Cardiac fibroblast (primary cell): ENCODE measurements at regions not wholly inside any gene's neighbourhood (a gene's known extent, or its start where the extent isn't known, plus 50 kb on each side); places are given as distances from the start of the nearest gene placed in this dataset.
A peak's percentile ranks its signal among the peaks of the same experiment; 100 is the strongest.

Experiments used
- DNase-seq, 2 donors: peaks; one replicate each; pipeline versions ENCODE4 v3.0.0 to v3.0.0-alpha.2; 2010; ENCODE audit warnings: low read depth in 2 of 2
- H3K4me3 ChIP-seq, 2 donors: replicated peaks in 1 of 2; 1 replicate in 1 of 2; 2 replicates in 1 of 2; pipeline ENCODE4 v1.5.1; 2011; ENCODE audit warnings: low read depth in 2 of 2, low read length in 2 of 2, mild to moderate bottlenecking in 2 of 2, moderate library complexity in 1 of 2
- TF ChIP-seq, protein P1 (sequence below): IDR thresholded peaks from one replicate; pipeline ENCODE4 v1.5.1; 2011; ENCODE audit warnings: low read depth, mild to moderate bottlenecking, low read length, inconsistent platforms

DNA sequence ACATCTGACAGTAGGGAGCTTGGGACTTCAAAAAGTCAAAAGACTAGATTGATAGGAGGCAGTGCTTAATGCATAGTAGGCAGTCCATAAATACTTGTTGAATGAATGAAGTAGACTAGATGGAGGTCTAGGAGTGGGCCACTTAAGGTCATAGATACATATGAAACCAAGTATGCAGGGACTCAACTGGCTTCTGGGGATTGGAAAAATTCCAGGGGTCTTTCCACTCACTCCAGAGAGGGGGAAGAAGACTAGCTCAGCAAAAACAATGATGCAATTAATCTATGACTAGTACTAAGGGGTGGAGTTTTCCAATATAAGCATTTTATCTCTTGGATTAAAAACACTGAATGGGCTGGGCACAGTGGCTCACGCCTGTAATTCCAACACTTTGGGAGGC lies 298.3 kb upstream of the XYLT1 start:
- H3K4me3 ChIP-seq = no peak overlapping the region
- no peak for DNase-seq
- TF ChIP-seq, protein P1, sequence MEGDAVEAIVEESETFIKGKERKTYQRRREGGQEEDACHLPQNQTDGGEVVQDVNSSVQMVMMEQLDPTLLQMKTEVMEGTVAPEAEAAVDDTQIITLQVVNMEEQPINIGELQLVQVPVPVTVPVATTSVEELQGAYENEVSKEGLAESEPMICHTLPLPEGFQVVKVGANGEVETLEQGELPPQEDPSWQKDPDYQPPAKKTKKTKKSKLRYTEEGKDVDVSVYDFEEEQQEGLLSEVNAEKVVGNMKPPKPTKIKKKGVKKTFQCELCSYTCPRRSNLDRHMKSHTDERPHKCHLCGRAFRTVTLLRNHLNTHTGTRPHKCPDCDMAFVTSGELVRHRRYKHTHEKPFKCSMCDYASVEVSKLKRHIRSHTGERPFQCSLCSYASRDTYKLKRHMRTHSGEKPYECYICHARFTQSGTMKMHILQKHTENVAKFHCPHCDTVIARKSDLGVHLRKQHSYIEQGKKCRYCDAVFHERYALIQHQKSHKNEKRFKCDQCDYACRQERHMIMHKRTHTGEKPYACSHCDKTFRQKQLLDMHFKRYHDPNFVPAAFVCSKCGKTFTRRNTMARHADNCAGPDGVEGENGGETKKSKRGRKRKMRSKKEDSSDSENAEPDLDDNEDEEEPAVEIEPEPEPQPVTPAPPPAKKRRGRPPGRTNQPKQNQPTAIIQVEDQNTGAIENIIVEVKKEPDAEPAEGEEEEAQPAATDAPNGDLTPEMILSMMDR = no peak

DNA sequence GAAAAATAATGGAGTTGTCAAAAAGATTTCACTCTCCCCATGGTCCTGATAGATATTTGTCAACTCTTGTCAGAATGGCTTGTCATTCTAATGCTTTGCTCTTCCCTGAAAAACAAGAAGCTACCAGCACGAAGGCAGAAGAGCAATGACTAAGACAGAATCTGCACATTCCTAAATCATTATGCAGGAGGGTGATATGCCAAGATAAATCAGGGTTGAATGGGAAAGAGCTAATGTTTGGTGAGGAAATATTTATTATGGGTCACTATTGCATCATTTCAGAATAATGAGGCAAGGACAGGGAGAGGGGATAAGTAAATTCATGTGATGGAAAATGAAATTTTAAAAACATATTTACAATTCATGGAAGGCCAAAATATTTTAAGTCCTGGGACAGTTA lies 297.5 kb upstream of the XYLT1 start:
- H3K4me3 ChIP-seq = no peak overlapping the region
- TF ChIP-seq, protein P1 = no peak
- peak; percentile 11 to 68 for DNase-seq

DNA sequence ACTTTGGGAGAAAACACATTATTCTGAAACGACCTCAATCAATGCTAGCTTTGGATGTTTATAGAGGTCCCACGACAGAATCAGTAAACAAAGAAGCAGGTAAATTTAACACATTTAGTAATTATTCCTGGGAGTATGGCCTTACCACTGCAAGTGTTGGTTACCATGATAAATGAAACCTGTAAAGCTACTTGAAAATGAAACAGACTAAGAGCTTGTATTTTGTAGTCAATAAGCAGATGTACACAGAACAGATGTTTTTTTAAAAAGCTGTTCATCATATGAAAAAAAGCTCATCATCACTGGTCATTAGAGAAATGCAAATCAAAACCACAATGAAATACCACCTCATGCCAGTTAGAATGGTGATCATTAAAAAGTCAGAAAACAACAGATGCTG lies 295.3 kb upstream of the XYLT1 start:
- TF ChIP-seq, protein P1 = no peak
- H3K4me3 ChIP-seq = no peak overlapping the region
- DNase-seq = no peak

DNA sequence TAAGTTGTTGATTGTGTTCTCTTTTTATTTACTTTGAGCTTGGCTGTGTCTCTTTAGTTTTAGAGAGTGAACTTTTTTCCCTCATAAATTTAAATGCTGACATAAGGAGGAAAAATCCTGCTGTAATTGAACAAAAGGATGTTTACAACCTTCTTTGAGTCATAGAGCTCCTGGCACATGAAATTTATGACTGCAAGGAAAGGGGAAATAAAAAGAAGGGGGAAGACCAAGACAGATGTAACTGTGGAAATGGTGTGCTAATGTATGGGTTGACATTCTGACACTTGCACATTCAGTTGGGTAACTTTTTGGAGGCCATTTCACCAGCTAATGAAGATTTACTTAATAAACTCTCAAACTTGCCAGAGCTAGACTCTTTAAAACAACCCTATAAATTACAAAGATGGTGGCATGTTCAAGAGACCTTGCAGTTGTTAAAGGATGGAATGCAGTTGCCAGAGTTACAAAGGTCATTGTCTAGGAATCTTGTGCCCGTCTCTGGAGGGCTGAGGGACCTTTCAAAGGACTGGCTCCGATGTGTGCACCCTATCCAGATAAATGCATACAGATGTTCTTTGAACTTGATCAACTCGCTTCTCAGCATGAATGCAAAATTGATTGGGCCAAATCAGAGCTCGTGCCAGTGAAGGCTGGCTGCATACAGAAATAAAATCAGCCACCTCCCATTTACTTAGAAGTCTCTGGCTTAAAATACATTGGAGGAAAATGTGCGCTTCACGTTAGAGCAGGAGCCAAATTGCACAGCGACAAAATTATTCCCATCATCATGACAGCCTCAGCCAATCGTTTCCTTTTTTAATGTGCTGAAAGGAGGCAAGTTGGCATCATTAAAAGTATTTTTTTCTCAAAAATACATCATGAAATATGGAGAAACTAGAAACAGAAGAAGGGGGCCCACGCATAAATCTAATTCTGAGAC lies 289.0 kb upstream of the XYLT1 start:
- no peak for DNase-seq
- H3K4me3 ChIP-seq = no peak overlapping the region
- TF ChIP-seq, protein P1 = no peak

DNA sequence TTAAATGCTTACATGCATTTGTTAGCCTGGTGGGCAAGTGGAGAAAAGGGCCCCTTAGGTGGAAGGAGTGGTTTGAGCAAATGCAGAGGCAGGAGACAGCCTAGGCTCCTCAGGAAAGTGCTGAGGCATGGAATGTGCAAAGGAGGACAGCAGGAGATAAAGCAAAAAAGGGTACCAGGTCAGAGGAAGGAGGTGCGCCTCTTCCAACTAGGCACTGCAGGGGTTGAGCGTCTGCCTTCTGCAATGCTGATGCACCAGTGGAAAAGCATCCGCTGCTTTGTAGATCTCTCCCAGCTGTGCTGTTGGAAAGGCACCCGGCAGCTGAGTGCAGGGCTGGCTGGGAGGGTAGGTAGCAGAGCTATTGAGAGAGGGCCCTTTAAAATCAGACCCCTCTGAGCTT lies 287.0 kb upstream of the XYLT1 start:
- TF ChIP-seq, protein P1 = no peak
- H3K4me3 ChIP-seq = no peak overlapping the region
- no peak for DNase-seq

DNA sequence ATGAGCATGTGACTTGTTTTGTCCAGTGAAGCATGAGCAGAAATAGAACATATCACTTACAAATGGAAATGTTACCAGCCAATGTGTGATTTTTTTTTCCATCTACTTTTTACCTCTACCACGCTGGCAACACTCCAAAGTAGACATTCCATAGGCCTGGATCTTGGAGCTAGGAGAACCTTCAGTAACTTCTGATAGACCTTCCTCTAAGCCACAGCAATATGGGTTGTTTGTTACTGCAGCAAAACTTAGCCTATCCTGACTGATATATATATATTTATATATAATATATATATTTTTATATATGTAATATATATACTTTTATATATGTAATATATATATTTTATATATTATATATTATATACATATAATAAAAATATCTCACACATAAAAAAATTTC lies 284.4 kb upstream of the XYLT1 start:
- TF ChIP-seq, protein P1 = no peak
- no peak for DNase-seq
- no peak overlapping the region for H3K4me3 ChIP-seq
